GM21825 (cell line): ENCODE measurements at regions not wholly inside any gene's neighbourhood (a gene's known extent, or its start where the extent isn't known, plus 50 kb on each side); places are given as distances from the start of the nearest gene placed in this dataset.
"Not testable (repeated sequence)": the region's sequence is repeated elsewhere in the genome, so short reads cannot be mapped to it uniquely, and the experiment has no call there.

Experiments used
- ATAC-seq: cut with Tn5 transposase; IDR thresholded peaks from one replicate; pipeline ENCODE4 v1.9.1; 2021; ENCODE audit warnings: mild to moderate bottlenecking, moderate library complexity; ENCODE audit not compliant: unreplicated experiment

DNA sequence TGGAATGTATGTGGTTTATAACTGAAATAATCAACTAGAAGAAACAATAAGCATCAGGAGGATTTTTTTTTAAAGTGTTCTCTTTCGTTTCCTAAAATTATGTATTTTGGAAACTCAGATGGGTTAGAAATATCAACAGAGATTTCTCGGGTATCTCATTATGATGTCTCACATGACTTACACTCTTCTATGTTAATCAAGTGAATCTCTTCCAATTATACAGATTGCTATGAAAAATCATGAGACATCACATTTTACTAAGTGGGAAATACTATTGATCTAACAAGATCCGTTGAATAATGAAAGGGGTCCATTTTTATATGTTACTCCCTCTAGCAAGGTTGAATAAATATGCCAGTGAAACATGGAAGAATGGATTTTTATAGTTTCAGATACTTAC lies 54.7 kb upstream of the NRIP1 start:
- no peak for ATAC-seq

GRCh38 chr21:15121097-15121654 lies 56.4 kb upstream of the NRIP1 start:
- ATAC-seq = no peak

GRCh38 chr21:15121655-15122120 lies 56.9 kb upstream of the NRIP1 start:
- ATAC-seq = no peak

- ATAC-seq = no peak
These were observed 57.4 kb upstream of the NRIP1 start for GRCh38 chr21:15122241-15122640.

DNA sequence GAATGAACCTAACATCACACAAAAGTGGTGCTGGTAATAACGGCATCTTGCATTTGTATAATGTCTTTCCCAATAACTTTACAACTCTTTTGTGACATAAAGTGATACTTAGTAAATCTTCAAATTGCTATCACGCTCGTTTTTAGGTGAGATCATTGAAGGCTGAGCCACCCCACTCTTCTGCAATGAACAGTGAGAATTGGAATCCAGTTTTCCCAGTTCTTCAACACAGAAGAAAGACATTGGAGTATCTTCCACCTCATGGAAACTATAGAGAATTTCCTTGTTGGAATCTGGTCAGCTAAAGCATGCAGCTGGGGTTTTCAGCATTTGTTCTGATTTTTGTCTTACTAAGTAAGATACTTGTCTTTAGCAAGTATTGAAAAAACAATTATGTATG lies 59.9 kb upstream of the NRIP1 start:
- no peak for ATAC-seq

GRCh38 chr21:15126948-15127347 lies 62.1 kb upstream of the NRIP1 start:
- no peak for ATAC-seq

DNA sequence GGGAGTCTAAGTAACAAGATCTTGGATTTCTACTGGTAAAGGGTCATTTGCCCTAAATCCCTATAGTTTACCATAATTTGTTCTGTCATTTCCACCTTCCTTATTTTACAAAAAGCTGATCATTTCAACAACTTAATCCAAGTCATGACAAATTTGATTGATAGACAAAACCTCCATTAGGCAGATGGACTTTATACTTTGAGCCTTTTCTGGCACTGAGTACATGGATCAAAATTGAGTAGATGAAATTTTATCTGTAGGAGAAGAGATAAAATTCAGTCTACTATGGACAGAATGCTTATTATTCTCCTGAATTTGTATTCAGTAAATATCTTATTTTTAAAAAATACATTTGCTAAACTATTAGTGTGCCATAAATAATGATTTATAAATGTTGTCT lies 62.6 kb upstream of the NRIP1 start:
- ATAC-seq = no peak

- ATAC-seq = no peak
These were observed 63.5 kb upstream of the NRIP1 start for GRCh38 chr21:15128267-15128666.

DNA sequence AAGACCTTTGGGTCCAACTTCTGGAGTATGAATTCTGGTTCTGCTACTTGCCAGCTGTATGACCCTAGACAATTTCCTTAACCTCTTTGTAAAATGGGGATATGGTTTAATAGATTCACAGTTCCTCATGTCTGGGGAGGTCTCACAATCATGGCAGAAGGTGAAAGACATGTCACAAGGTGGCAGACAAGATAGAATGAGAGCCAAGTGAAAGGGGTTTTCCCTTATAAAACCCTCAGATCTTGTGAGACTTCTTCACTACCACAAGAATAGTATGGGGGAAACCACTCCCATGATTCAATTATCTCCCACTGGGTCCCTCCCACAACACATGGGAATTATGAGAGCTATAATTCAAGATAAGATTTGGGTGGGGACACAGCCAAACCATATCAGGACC lies 63.9 kb upstream of the NRIP1 start:
- ATAC-seq = not testable (repeated sequence)

- ATAC-seq = no peak
These were observed 65.5 kb upstream of the NRIP1 start for GRCh38 chr21:15130326-15130725.

DNA sequence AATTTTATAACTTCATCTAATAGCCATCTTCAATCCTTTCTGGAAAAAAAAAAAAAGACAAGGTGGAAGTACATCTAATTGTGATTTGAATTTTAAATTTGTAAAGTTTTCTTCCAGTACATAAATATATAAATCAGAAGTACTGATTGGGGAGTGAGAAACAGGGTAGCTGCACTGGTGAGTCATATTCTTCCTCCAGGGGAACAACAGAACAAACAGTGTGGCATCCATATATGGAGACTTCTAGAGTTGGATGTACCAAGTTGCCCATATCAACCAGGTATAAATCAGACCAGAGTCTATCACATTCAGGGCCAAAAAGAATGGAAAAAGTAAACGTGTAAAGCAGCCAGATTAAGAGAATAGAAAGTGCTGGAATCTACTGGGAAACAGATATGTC lies 66.0 kb upstream of the NRIP1 start:
- ATAC-seq = no peak

DNA sequence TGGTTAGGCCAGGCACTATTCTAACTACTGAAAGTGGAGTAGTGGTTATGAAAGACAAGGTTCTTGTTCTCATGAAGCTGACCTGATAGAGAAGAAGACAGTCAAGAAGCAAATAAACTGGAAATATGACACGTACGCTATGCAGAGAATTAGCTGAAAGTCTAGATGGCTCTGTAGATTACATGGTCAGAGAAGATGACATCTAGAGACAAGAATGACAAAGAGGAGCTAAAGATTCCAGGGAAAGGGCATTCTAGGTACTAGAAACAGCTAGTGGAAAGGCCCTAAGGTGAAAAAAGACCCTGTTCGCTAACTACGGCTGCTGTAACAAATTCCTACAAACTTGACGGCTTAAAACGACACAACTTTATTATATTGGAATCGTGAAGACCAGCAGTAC lies 68.0 kb upstream of the NRIP1 start:
- no peak for ATAC-seq

- no peak for ATAC-seq
These were observed 70.1 kb upstream of the NRIP1 start for GRCh38 chr21:15134701-15135470.

DNA sequence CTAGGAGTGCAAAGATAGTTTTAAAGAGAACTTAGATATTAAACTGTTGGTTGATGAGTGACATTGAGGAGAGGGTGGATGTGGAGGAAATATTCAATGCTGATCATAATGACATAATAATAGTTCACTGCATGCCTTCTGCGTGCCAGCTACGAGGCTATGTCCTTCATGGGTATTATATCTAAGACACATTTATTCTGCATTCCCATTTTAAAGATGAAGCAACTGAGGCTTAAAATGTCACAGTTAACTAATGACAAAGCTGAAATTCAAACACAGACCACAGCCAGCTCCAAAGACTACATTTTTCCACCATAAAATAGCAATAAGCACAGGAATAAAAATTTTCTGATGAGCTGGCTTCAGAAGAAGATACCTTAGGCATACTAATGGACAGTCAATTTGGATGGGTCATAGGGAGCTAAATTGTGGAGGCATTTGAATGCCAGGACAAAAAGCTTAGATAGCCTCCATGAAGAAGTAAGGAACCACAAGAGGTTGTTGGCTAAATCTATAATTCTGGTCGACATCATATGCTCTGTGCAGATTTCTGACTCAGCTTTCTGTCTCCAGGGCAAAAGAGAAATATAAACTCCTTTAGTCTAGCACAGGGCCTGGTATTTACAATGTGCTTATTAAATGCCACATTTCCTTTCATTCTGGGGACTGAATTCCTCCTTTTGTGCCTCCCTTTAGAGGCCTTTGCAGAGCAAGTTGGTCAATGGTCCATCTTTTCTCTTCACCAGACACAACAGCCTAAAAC lies 71.2 kb upstream of the NRIP1 start:
- no peak for ATAC-seq

GRCh38 chr21:15138490-15138889 lies 73.7 kb upstream of the NRIP1 start:
- no peak for ATAC-seq

- ATAC-seq = no peak
These were observed 75.1 kb upstream of the NRIP1 start for GRCh38 chr21:15139898-15140297.

GRCh38 chr21:15140321-15141019 lies 75.7 kb upstream of the NRIP1 start:
- no peak for ATAC-seq

- ATAC-seq = no peak
These were observed 76.6 kb upstream of the NRIP1 start for GRCh38 chr21:15141261-15141970.

GRCh38 chr21:15144026-15144425 lies 79.2 kb upstream of the NRIP1 start:
- ATAC-seq = no peak

- ATAC-seq = no peak
These were observed 83.6 kb upstream of the NRIP1 start for GRCh38 chr21:15148437-15148836.
